NCI-H1105 (cell line): ENCODE measurements at regions not wholly inside any gene's neighbourhood (a gene's known extent, or its start where the extent isn't known, plus 50 kb on each side); places are given as distances from the start of the nearest gene placed in this dataset.

ENCODE experiments used
- DNase-seq: peaks from one replicate; lab custom pipeline; 2025; lab: John Stamatoyannopoulos, UW

- DNase-seq, result no peak
These were observed 185.9 kb upstream of the NSMCE3 start for GRCh38 chr15:29455530-29455929.

GRCh38 chr15:29455055-29455454, 185.4 kb upstream of the NSMCE3 start:
- no peak for DNase-seq

GRCh38 chr15:29454506-29454905, 184.9 kb upstream of the NSMCE3 start:
- DNase-seq, result no peak

- DNase-seq, result no peak
These were observed 183.5 kb upstream of the NSMCE3 start for GRCh38 chr15:29452881-29453731.

- no peak for DNase-seq
These were observed 181.7 kb upstream of the NSMCE3 start for GRCh38 chr15:29451201-29451781.

- DNase-seq, result no peak
These were observed 179.5 kb upstream of the NSMCE3 start for GRCh38 chr15:29449136-29449535.

- no peak for DNase-seq
These were observed 178.7 kb upstream of the NSMCE3 start for GRCh38 chr15:29448320-29448719.

GRCh38 chr15:29446480-29446879, 176.9 kb upstream of the NSMCE3 start:
- no peak for DNase-seq

- DNase-seq, result no peak
These were observed 172.9 kb upstream of the NSMCE3 start for GRCh38 chr15:29442532-29442931.

- no peak for DNase-seq
These were observed 170.9 kb upstream of the NSMCE3 start for GRCh38 chr15:29440541-29440940.

- DNase-seq, result no peak
These were observed 169.1 kb upstream of the NSMCE3 start for GRCh38 chr15:29438703-29439055.

GRCh38 chr15:29437888-29438702, 168.5 kb upstream of the NSMCE3 start:
- no peak for DNase-seq

- no peak for DNase-seq
These were observed 166.2 kb upstream of the NSMCE3 start for GRCh38 chr15:29435811-29436210.

- no peak for DNase-seq
These were observed 164.7 kb upstream of the NSMCE3 start for GRCh38 chr15:29434280-29434679.

GRCh38 chr15:29433507-29434248, 164.1 kb upstream of the NSMCE3 start:
- DNase-seq, result no peak

GRCh38 chr15:29433050-29433318, 163.4 kb upstream of the NSMCE3 start:
- no peak for DNase-seq

GRCh38 chr15:29432191-29433049, 162.8 kb upstream of the NSMCE3 start:
- no peak for DNase-seq

- no peak for DNase-seq
These were observed 161.2 kb upstream of the NSMCE3 start for GRCh38 chr15:29430831-29431230.

- DNase-seq, result no peak
These were observed 160.5 kb upstream of the NSMCE3 start for GRCh38 chr15:29430124-29430523.

- no peak for DNase-seq
These were observed 160.0 kb upstream of the NSMCE3 start for GRCh38 chr15:29429584-29429983.

- DNase-seq, result no peak
These were observed 159.4 kb upstream of the NSMCE3 start for GRCh38 chr15:29428925-29429573.
